KMS-11 (cell line): ENCODE measurements at regions not wholly inside any gene's neighbourhood (a gene's known extent, or its start where the extent isn't known, plus 50 kb on each side); places are given as distances from the start of the nearest gene placed in this dataset.

Experiments
- H2AFZ ChIP-seq: fragments of 200-600 bp; sonication (generic); 2 replicates; pipeline ENCODE4 v1.6.1; 2016; ENCODE audit warnings: antibody characterized with exemption, mixed run types, low read depth
- H3K27ac ChIP-seq: fragments of 200-600 bp; sonication (generic); 2 replicates; pipeline ENCODE4 v1.6.1; 2016; ENCODE audit warnings: mild to moderate bottlenecking, mixed run types
- H3K27me3 ChIP-seq: fragments of 200-600 bp; sonication (generic); 2 replicates; pipeline ENCODE4 v1.6.1; 2017; ENCODE audit warnings: mild to moderate bottlenecking, low read depth, mixed run types, moderate library complexity; ENCODE audit not compliant: insufficient read depth
- H3K36me3 ChIP-seq: fragments of 200-600 bp; sonication (generic); 2 replicates; pipeline ENCODE4 v1.6.1; 2017; ENCODE audit warnings: mild to moderate bottlenecking, mixed run types; ENCODE audit not compliant: insufficient read depth
- H3K4me1 ChIP-seq: fragments of 200-600 bp; sonication (generic); 2 replicates; pipeline ENCODE4 v1.6.1; 2016; ENCODE audit warnings: mild to moderate bottlenecking, low read depth, mixed run types; ENCODE audit not compliant: poor library complexity, severe bottlenecking
- H3K4me2 ChIP-seq: fragments of 200-600 bp; sonication (generic); 2 replicates; pipeline ENCODE4 v1.7.0; 2016; ENCODE audit warnings: mild to moderate bottlenecking, mixed run types
- H3K4me3 ChIP-seq: fragments of 200-600 bp; sonication (generic); IDR thresholded peaks from 2 replicates; pipeline ENCODE4 v1.6.1; 2017; ENCODE audit warnings: low read depth, low read length, mixed read lengths; ENCODE audit not compliant: insufficient read depth
- H3K79me2 ChIP-seq: fragments of 200-600 bp; sonication (generic); 2 replicates; pipeline ENCODE4 v1.6.1; 2016; ENCODE audit warnings: low read depth, mixed run types; ENCODE audit not compliant: insufficient read depth
- H3K9ac ChIP-seq: fragments of 200-600 bp; sonication (generic); 2 replicates; pipeline ENCODE4 v1.6.1; 2016; ENCODE audit warnings: mild to moderate bottlenecking, mixed run types
- H4K20me1 ChIP-seq: fragments of 200-600 bp; sonication (generic); 2 replicates; pipeline ENCODE4 v1.6.1; 2016; ENCODE audit warnings: mild to moderate bottlenecking, mixed run types; ENCODE audit not compliant: insufficient read depth
- CTCF ChIP-seq: fragments of 200-600 bp; sonication (generic); conservative IDR thresholded peaks from 2 replicates; pipeline ENCODE4 v1.6.1; 2017; ENCODE audit warnings: low read depth, mild to moderate bottlenecking, antibody characterized with exemption, low read length, moderate library complexity, mixed read lengths

- no peak overlapping the region for H3K27ac ChIP-seq
- no peak overlapping the region for H3K4me2 ChIP-seq
- no peak overlapping the region for H3K4me3 ChIP-seq
- H2AFZ ChIP-seq = no peak overlapping the region
- no peak overlapping the region for H3K9ac ChIP-seq
- no peaks in the 10 kb centered on the region for H3K27me3 ChIP-seq
- no peaks in the 10 kb centered on the region for H3K79me2 ChIP-seq
- no peaks in the 10 kb centered on the region for H3K4me1 ChIP-seq
- H4K20me1 ChIP-seq = no peaks in the 10 kb centered on the region
- TF ChIP-seq CTCF = no peak
- H3K36me3 ChIP-seq = no peaks in the 10 kb centered on the region
These were observed 362.1 kb downstream of the PLOD2 start for GRCh38 chr3:145798696-145799537.

- no peak overlapping the region for H3K4me2 ChIP-seq
- no peaks in the 10 kb centered on the region for H3K27me3 ChIP-seq
- no peak overlapping the region for H3K9ac ChIP-seq
- no peaks in the 10 kb centered on the region for H3K79me2 ChIP-seq
- H3K4me3 ChIP-seq = no peak overlapping the region
- no peaks in the 10 kb centered on the region for H3K4me1 ChIP-seq
- H3K27ac ChIP-seq = no peak overlapping the region
- no peaks in the 10 kb centered on the region for H4K20me1 ChIP-seq
- TF ChIP-seq CTCF = no peak
- H2AFZ ChIP-seq = no peak overlapping the region
- H3K36me3 ChIP-seq = no peaks in the 10 kb centered on the region
These were observed 359.3 kb downstream of the PLOD2 start for GRCh38 chr3:145801696-145802095.

GRCh38 chr3:145807990-145808389 lies 353.0 kb downstream of the PLOD2 start:
- no peak for TF ChIP-seq CTCF
- H3K4me1 ChIP-seq = no peaks in the 10 kb centered on the region
- H3K9ac ChIP-seq = no peak overlapping the region
- no peak overlapping the region for H3K27ac ChIP-seq
- no peaks in the 10 kb centered on the region for H3K27me3 ChIP-seq
- no peak overlapping the region for H3K4me2 ChIP-seq
- H2AFZ ChIP-seq = no peak overlapping the region
- H3K79me2 ChIP-seq = no peaks in the 10 kb centered on the region
- H3K4me3 ChIP-seq = no peak overlapping the region
- H4K20me1 ChIP-seq = no peaks in the 10 kb centered on the region
- no peaks in the 10 kb centered on the region for H3K36me3 ChIP-seq

GRCh38 chr3:145812391-145812790 lies 348.6 kb downstream of the PLOD2 start:
- H3K4me2 ChIP-seq = no peak overlapping the region
- H3K4me3 ChIP-seq = no peak overlapping the region
- H3K36me3 ChIP-seq = no peaks in the 10 kb centered on the region
- no peak overlapping the region for H3K9ac ChIP-seq
- TF ChIP-seq CTCF = no peak
- H3K79me2 ChIP-seq = no peaks in the 10 kb centered on the region
- no peak overlapping the region for H3K27ac ChIP-seq
- no peak overlapping the region for H2AFZ ChIP-seq
- H3K4me1 ChIP-seq = no peaks in the 10 kb centered on the region
- H3K27me3 ChIP-seq = no peaks in the 10 kb centered on the region
- no peaks in the 10 kb centered on the region for H4K20me1 ChIP-seq
